HepG2 (cell line): ENCODE measurements at regions not wholly inside any gene's neighbourhood (a gene's known extent, or its start where the extent isn't known, plus 50 kb on each side); places are given as distances from the start of the nearest gene placed in this dataset.
"Not testable (repeated sequence)": the region's sequence is repeated elsewhere in the genome, so short reads cannot be mapped to it uniquely, and the experiment has no call there.

Source experiments
- ATAC-seq: fragments of 200-7000 bp; cut with Tn5 transposase; 3 replicates; pipeline ENCODE4 v1.9.1; 2020; ENCODE audit warnings: mild to moderate bottlenecking, moderate library complexity
- BruUV-seq: library from RNA; stranded (reverse); fragments of 400-500 nt; replicated peaks from 2 replicates; lab custom pipeline; 2021; lab: Mats Ljungman, UMichigan
- CTCF ChIA-PET: fragments of 300-600 bp; formaldehyde crosslinking; extraction: SDS; loops from one replicate; lab custom pipeline; 2021; ENCODE audit warnings: low total read pairs, inconsistent platforms, low intra/inter-chr PET ratio; lab: Yijun Ruan, JAX
- POLR2A ChIA-PET: fragments of 350-600 bp; sonication (Branson Sonifier 250); formaldehyde crosslinking; loops from one replicate; lab custom pipeline; 2020; ENCODE audit warnings: antibody characterized with exemption, inconsistent platforms; lab: Yijun Ruan, JAX
- DNase-seq: peaks from one replicate; pipeline ENCODE4 v3.0.0-alpha.2; 2015; ENCODE audit warnings: low spot score
- FAIRE-seq: peaks from 3 replicates; lab custom pipeline; 2011; peaks lifted over from hg19 to GRCh38; lab: Jason Lieb, UNC
- H2AFZ ChIP-seq: one replicate; pipeline ENCODE4 v1.6.1; 2011; ENCODE audit warnings: low read length, inconsistent platforms
- H3K27ac ChIP-seq: fragments of 300-600 bp; 3 replicates; pipeline ENCODE4 v1.8.0; 2011; ENCODE audit warnings: mixed run types, mild to moderate bottlenecking, mixed read lengths, low read length, inconsistent platforms; ENCODE audit not compliant: insufficient read depth; ENCODE audit errors: extremely low read length
- H3K27me3 ChIP-seq, 2 experiments: fragments of 200-600 bp in 1 of 2; 2 replicates in 1 of 2; 3 replicates in 1 of 2; pipeline versions ENCODE4 v1.6.0 to v1.8.0; 2011; ENCODE audit warnings: low read length in 2 of 2, mild to moderate bottlenecking in 2 of 2, moderate library complexity in 2 of 2, inconsistent platforms in 1 of 2; ENCODE audit not compliant: insufficient read depth in 2 of 2, control insufficient read depth in 1 of 2
- H3K36me3 ChIP-seq, 2 experiments: fragments of 200-600 bp in 1 of 2; replicated peaks in 1 of 2; 2 replicates in 1 of 2; 3 replicates in 1 of 2; pipeline versions ENCODE4 v1.5.1 to v1.8.0; 2011; ENCODE audit warnings: low read length in 2 of 2, inconsistent platforms in 1 of 2; ENCODE audit not compliant: insufficient read depth in 2 of 2, control insufficient read depth in 1 of 2
- H3K4me1 ChIP-seq: 2 replicates; pipeline ENCODE4 v1.5.1; 2012; ENCODE audit warnings: low read length, inconsistent platforms; ENCODE audit not compliant: insufficient read depth
- H3K4me2 ChIP-seq: 2 replicates; pipeline ENCODE4 v1.6.0; 2011; ENCODE audit warnings: low read depth, low read length, inconsistent platforms
- H3K4me3 ChIP-seq, 3 experiments: fragments of 200-600 bp in 1 of 3; sonication (generic), shearing (Covaris generic) in 1 of 3; replicated peaks in 1 of 3; 2 replicates each; pipeline ENCODE4 v1.5.1; 2011 to 2016; ENCODE audit warnings: low read length in 3 of 3, inconsistent platforms in 2 of 3, low read depth in 2 of 3, mild to moderate bottlenecking in 2 of 3, control low read depth in 1 of 3, mixed read lengths in 1 of 3; ENCODE audit not compliant: insufficient read depth in 1 of 3
- H3K79me2 ChIP-seq: one replicate; pipeline ENCODE4 v1.6.1; 2011; ENCODE audit warnings: low read length, inconsistent platforms; ENCODE audit not compliant: insufficient read depth
- H3K9ac ChIP-seq: 2 replicates; pipeline ENCODE4 v1.6.0; 2011; ENCODE audit warnings: mild to moderate bottlenecking, low read depth, low read length, inconsistent platforms; ENCODE audit not compliant: insufficient read depth
- H3K9me3 ChIP-seq: 2 replicates; pipeline ENCODE4 v1.5.1; 2012; ENCODE audit warnings: mild to moderate bottlenecking, low read length
- H4K20me1 ChIP-seq: 2 replicates; pipeline ENCODE4 v1.6.0; 2011; ENCODE audit warnings: inconsistent platforms, mild to moderate bottlenecking, low read length, moderate library complexity; ENCODE audit not compliant: insufficient read depth
- ATF1 ChIP-seq: IDR thresholded peaks from 2 replicates; pipeline ENCODE4 v1.6.1; 2016; ENCODE audit warnings: mild to moderate bottlenecking, control low read depth
- ATF5 ChIP-seq: sonication (generic); formaldehyde crosslinking; IDR thresholded peaks from 2 replicates; pipeline ENCODE4 v1.4.0; 2020; ENCODE audit warnings: mild to moderate bottlenecking, low read depth, missing genetic modification reagents
- FOXJ3 ChIP-seq: sonication (generic); formaldehyde crosslinking; IDR thresholded peaks from 2 replicates; pipeline ENCODE4 v1.4.0; 2020; ENCODE audit warnings: missing genetic modification reagents, mild to moderate bottlenecking, borderline replicate concordance
- HDAC2 ChIP-seq: sonication (generic); formaldehyde crosslinking; IDR thresholded peaks from 2 replicates; pipeline ENCODE4 v1.4.0; 2020; ENCODE audit warnings: missing genetic modification reagents
- MED1 ChIP-seq: sonication (generic); formaldehyde crosslinking; IDR thresholded peaks from 2 replicates; pipeline ENCODE4 v1.4.0; 2020; ENCODE audit warnings: missing genetic modification reagents
- PCBP2 ChIP-seq: fragments of 200-400 bp; formaldehyde crosslinking; optimal IDR thresholded peaks from 2 replicates; pipeline ENCODE3; 2018; ENCODE audit warnings: low read length, low read depth; ENCODE audit not compliant: poor library complexity, severe bottlenecking
- ZNF143 ChIP-seq: sonication (generic); formaldehyde crosslinking; IDR thresholded peaks from 2 replicates; pipeline ENCODE4 v1.4.0; 2020; ENCODE audit warnings: missing genetic modification reagents
- ZNF652 ChIP-seq: IDR thresholded peaks from 2 replicates; pipeline ENCODE4 v1.6.1; 2016; ENCODE audit warnings: low read depth, borderline replicate concordance
- WGBS: methylation state at CpG from one replicate; pipeline ENCODE4 v1.1.6; 2017; ENCODE audit warnings: low lambda C conversion rate; 5-methylcytosine and 5-hydroxymethylcytosine counted together
- in situ Hi-C: cut with HindIII; loops from 2 replicates; pipeline ENCODE4 v1.10.0; 2017; ENCODE audit warnings: low pct_unique_long_range_greater_than_20kb; ENCODE audit not compliant: extremely low pct_ligation_motif_present
- intact Hi-C: fragments of 100-400 bp; cut with micrococcal nuclease; formaldehyde crosslinking; loops from one replicate; pipeline ENCODE4 v1.10.0; 2022; ENCODE audit not compliant: unreplicated experiment
- TF ChIP-seq, protein P1 (sequence below): sonication (generic); formaldehyde crosslinking; IDR thresholded peaks from 2 replicates; pipeline ENCODE4 v1.4.0; 2020; ENCODE audit warnings: mild to moderate bottlenecking, missing genetic modification reagents

DNA sequence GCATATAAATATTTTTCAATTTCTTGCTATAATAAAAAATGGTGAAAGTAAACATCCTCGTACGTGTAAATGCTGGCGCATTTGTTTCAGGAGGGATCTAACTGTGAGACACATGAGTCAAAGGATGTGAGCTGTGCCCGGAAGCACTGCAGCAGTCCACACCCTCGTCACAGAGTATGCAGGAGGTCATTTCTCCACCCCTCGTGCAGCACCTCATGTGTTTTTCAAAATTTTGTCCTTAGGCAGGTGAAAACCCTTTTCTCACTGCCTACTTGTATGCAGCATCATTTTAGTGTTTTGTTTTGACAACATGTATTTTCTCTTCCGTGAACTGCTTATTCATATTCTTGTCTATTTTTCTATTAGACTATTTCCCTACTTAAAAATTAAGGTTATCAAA lies 162.7 kb downstream of the AVL9 start:
- in situ Hi-C loops (no loop called here), intact Hi-C loops (no loop called here)
- H3K27ac ChIP-seq: no peak overlapping the region
- TF ChIP-seq MED1 (CRISPR knock-in tag) (no peak), ATF5 (CRISPR knock-in tag) (no peak), FOXJ3 (CRISPR knock-in tag) (no peak), ZNF143 (CRISPR knock-in tag) (no peak), PCBP2 (no peak), ZNF652 (no peak), HDAC2 (CRISPR knock-in tag) (no peak), ATF1 (CRISPR knock-in tag) (no peak)
- TF ChIP-seq, protein P1, sequence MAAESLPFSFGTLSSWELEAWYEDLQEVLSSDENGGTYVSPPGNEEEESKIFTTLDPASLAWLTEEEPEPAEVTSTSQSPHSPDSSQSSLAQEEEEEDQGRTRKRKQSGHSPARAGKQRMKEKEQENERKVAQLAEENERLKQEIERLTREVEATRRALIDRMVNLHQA: no peak
- BruUV-seq: no TSS peak
- no peaks in the 10 kb centered on the region for H3K79me2 ChIP-seq
- peaks cover 26% of the 10 kb centered on the region for H3K4me1 ChIP-seq
- WGBS: 81% methylated on average over 7 of the region's 7 CpGs
- H3K9me3 ChIP-seq: no peaks in the 10 kb centered on the region
- no peaks in the 10 kb centered on the region for H4K20me1 ChIP-seq
- ATAC-seq: no peak
- ChIA-PET POLR2A (interaction anchor here (0.8 kb wide), 1 partner anchor 11 kb away, joined by 3 read pairs; no protein-coding TSS in a partner anchor), CTCF (no interaction called here)
- DNase-seq: no peak
- FAIRE-seq: no peak
- no peaks in the 10 kb centered on the region for H3K36me3 ChIP-seq
- no peak overlapping the region for H3K9ac ChIP-seq
- H3K4me2 ChIP-seq: no peak overlapping the region
- H3K4me3 ChIP-seq: no peak overlapping the region
- H2AFZ ChIP-seq: no peak overlapping the region
- H3K27me3 ChIP-seq: no peaks in the 10 kb centered on the region

DNA sequence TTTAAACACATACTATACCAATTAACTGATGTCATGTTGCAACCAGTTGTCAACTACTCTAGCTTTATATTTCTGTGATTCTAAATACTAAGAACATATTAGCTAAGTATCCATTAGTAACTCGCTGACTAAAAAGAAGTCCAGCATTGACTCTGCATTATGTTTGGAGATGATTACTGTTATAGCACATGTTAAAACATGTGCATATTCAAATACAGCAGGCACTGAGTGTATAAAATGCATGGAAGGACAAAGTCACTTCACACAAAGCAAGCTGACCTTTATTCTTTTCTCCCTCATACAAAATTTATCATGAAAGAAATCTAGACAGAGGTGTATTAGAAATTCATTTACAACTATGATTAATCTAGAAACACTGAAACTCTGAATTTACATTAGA lies 159.3 kb downstream of the AVL9 start:
- BruUV-seq, CTCF ChIA-PET, FAIRE-seq, H3K4me2 ChIP-seq, intact Hi-C loops, H3K9ac ChIP-seq, H3K27me3 ChIP-seq, H4K20me1 ChIP-seq, DNase-seq, H3K79me2 ChIP-seq, in situ Hi-C loops, POLR2A ChIA-PET, H3K9me3 ChIP-seq, ATAC-seq, H3K4me3 ChIP-seq, H2AFZ ChIP-seq, H3K36me3 ChIP-seq, H3K27ac ChIP-seq: not testable (repeated sequence)
- peaks cover 16% of the 10 kb centered on the region for H3K4me1 ChIP-seq
- 100% methylated on average over 1 of the region's 1 CpG for WGBS

DNA sequence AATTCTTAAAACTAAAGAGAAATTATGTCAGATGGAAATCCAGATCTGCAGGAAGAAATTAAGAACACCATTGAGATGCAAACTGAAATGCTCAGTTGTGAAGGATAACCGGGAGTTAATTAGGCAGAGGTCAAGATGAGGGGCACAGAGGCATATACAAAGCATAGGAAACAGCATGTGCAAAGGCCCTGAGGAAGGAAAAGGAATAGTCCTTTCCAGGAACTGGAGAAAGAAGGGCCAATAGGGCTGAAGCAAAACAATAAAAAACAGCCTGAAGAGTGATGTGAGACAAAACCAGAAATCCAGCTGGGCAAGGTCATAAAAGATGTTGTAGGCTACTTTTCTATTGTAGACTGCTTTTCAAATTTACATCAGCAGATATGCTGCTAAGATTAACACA lies 155.1 kb downstream of the AVL9 start:
- POLR2A ChIA-PET, H3K4me3 ChIP-seq, H3K4me2 ChIP-seq, H3K36me3 ChIP-seq, H3K27ac ChIP-seq, H3K27me3 ChIP-seq, intact Hi-C loops, ATAC-seq, H3K9ac ChIP-seq, FAIRE-seq, H3K79me2 ChIP-seq, H4K20me1 ChIP-seq, CTCF ChIA-PET, BruUV-seq, in situ Hi-C loops, DNase-seq, H2AFZ ChIP-seq, H3K4me1 ChIP-seq, H3K9me3 ChIP-seq: not testable (repeated sequence)
- WGBS: 100% methylated on average over 1 of the region's 1 CpG
